ENCODE measurements at regions not wholly inside any gene's neighbourhood (a gene's known extent, or its start where the extent isn't known, plus 50 kb on each side); places are given as distances from the start of the nearest gene placed in this dataset.
"Not testable (repeated sequence)": the region's sequence is repeated elsewhere in the genome, so short reads cannot be mapped to it uniquely, and the experiment has no call there.

- TF ChIP-seq POLR2A (IDR thresholded peaks at IDR 0.05), result no peak
- TF ChIP-seq CTCF (IDR thresholded peaks at IDR 0.05), result no peak
- Histone ChIP-seq H3K36me3 (no peaks in the 10 kb centered on the region), H3K27ac (no peak overlapping the region), H3K4me1 (peaks cover 0 to 10% (median 0%) of the 10 kb centered on the region in 12 donors), H3K27me3 (no peaks in the 10 kb centered on the region), H3K4me3 (no peak overlapping the region), H3K9me3 (peaks cover 0 to 14% (median 0%) of the 10 kb centered on the region in 12 donors)
- DNase-seq (no peak), ATAC-seq (no peak)
- intact Hi-C loops (cut with DNase I), result no loop called here
- 81 to 86% (median 83%) methylated on average over 2 of the region's 2 CpGs for WGBS, 4 donors
These were observed 108.4 kb upstream of the SGCD start for GRCh38 chr5:156218367-156219158.

GRCh38 chr5:156219483-156220005 is 107.4 kb upstream of the SGCD start:
- H3K4me1 ChIP-seq, result peaks cover 0 to 10% (median 0%) of the 10 kb centered on the region in 12 donors
- intact Hi-C loops (cut with DNase I), result no loop called here
- H3K4me3 ChIP-seq, result no peak overlapping the region
- H3K9me3 ChIP-seq, result peaks cover 0 to 7% (median 0%) of the 10 kb centered on the region in 12 donors
- no peaks in the 10 kb centered on the region for H3K36me3 ChIP-seq
- 22 to 38% (median 30%) methylated on average over 3 of the region's 3 CpGs for WGBS, 4 donors
- no peaks in the 10 kb centered on the region for H3K27me3 ChIP-seq
- TF ChIP-seq CTCF (IDR thresholded peaks at IDR 0.05) (no peak), POLR2A (IDR thresholded peaks at IDR 0.05) (no peak)
- ATAC-seq (peak; percentile 90 to 95 (median 92)), DNase-seq (no peak)
- H3K27ac ChIP-seq, result peak overlapping the region in 2 of 12 donors; percentile 17 to 34

- no peaks in the 10 kb centered on the region for H3K27me3 ChIP-seq
- H3K9me3 ChIP-seq, result no peaks in the 10 kb centered on the region
- H3K4me1 ChIP-seq, result peaks cover 0 to 11% (median 0%) of the 10 kb centered on the region in 12 donors
- ATAC-seq (no peak), DNase-seq (no peak)
- H3K27ac ChIP-seq, result no peak overlapping the region
- H3K4me3 ChIP-seq, result no peak overlapping the region
- no peaks in the 10 kb centered on the region for H3K36me3 ChIP-seq
- intact Hi-C loops (cut with DNase I), result no loop called here
- TF ChIP-seq POLR2A (IDR thresholded peaks at IDR 0.05) (no peak), CTCF (IDR thresholded peaks at IDR 0.05) (no peak)
- WGBS, 4 donors, result 50 to 65% (median 62%) methylated on average over 2 of the region's 2 CpGs
These were observed 105.1 kb upstream of the SGCD start for GRCh38 chr5:156221816-156222215.

- WGBS, 4 donors, result 53 to 61% (median 57%) methylated on average over 3 of the region's 3 CpGs
- H3K9me3 ChIP-seq, result peaks cover 0 to 6% (median 0%) of the 10 kb centered on the region in 12 donors
- no peak overlapping the region for H3K27ac ChIP-seq
- H3K4me1 ChIP-seq, result peaks cover 0 to 13% (median 0%) of the 10 kb centered on the region in 12 donors
- intact Hi-C loops (cut with DNase I), result no loop called here
- TF ChIP-seq CTCF (IDR thresholded peaks at IDR 0.05), result no peak
- TF ChIP-seq POLR2A (IDR thresholded peaks at IDR 0.05), result no peak
- H3K4me3 ChIP-seq, result no peak overlapping the region
- H3K36me3 ChIP-seq, result no peaks in the 10 kb centered on the region
- ATAC-seq, result no peak
- H3K27me3 ChIP-seq, result no peaks in the 10 kb centered on the region
- no peak for DNase-seq
These were observed 103.4 kb upstream of the SGCD start for GRCh38 chr5:156223547-156223946.

- H3K4me3 ChIP-seq; H3K9me3 ChIP-seq; H3K4me1 ChIP-seq; DNase-seq; H3K27ac ChIP-seq; intact Hi-C loops (cut with DNase I); H3K36me3 ChIP-seq; H3K27me3 ChIP-seq: not testable (repeated sequence)
- peak in 2 of 4 donors; percentile 50 to 54 for ATAC-seq
- 52 to 59% (median 56%) methylated on average over 1 of the region's 1 CpG for WGBS, 4 donors
These were observed 100.5 kb upstream of the SGCD start for GRCh38 chr5:156226485-156226884.
